ENCODE measurements at regions not wholly inside any gene's neighbourhood (a gene's known extent, or its start where the extent isn't known, plus 50 kb on each side); places are given as distances from the start of the nearest gene placed in this dataset.

- TF ChIP-seq CTCF (IDR thresholded peaks at IDR 0.05): no peak
Measured at GRCh38 chr3:72230774-72231379, 445.9 kb upstream of the PROK2 start.

GRCh38 chr3:72229952-72230351 is 445.0 kb upstream of the PROK2 start:
- TF ChIP-seq CTCF (IDR thresholded peaks at IDR 0.05): no peak

- no peak for TF ChIP-seq CTCF (IDR thresholded peaks at IDR 0.05)
Measured at GRCh38 chr3:72227486-72228070, 442.6 kb upstream of the PROK2 start.

GRCh38 chr3:72224804-72225509 is 440.0 kb upstream of the PROK2 start:
- TF ChIP-seq CTCF (IDR thresholded peaks at IDR 0.05): no peak

- TF ChIP-seq CTCF (IDR thresholded peaks at IDR 0.05): no peak
Measured at GRCh38 chr3:72223628-72224027, 438.7 kb upstream of the PROK2 start.

GRCh38 chr3:72223116-72223515 is 438.2 kb upstream of the PROK2 start:
- no peak for TF ChIP-seq CTCF (IDR thresholded peaks at IDR 0.05)

- TF ChIP-seq CTCF (IDR thresholded peaks at IDR 0.05): no peak
Measured at GRCh38 chr3:72222410-72222809, 437.5 kb upstream of the PROK2 start.
